ENCODE measurements at regions not wholly inside any gene's neighbourhood (a gene's known extent, or its start where the extent isn't known, plus 50 kb on each side); places are given as distances from the start of the nearest gene placed in this dataset.

DNA sequence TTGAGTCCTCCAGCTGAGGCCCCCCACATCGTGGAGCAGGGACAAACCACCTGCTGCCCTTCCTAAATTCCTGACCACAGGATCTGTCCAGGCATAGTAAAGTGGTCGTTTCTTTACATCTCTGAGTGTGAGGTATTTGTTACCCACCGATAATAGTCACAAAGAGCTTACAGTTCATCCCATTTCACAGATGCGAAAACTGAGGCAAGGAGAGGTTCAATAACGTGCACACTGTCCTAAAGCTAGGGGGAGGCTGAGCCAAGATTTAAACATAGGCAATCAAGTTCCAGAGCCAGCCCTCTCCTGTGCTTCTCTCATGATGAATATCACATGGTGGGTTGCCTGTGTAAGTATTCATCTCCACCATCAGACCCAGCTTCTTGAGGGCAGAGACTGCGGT is 135.4 kb downstream of the CCT6B start:
- no peaks in the 10 kb centered on the region for H3K27me3 ChIP-seq
- H3K9me3 ChIP-seq = no peaks in the 10 kb centered on the region
- ATAC-seq (no peak), DNase-seq (no peak)
- H3K4me1 ChIP-seq = no peaks in the 10 kb centered on the region
- H3K4me3 ChIP-seq = no peak overlapping the region
- H3K36me3 ChIP-seq = no peaks in the 10 kb centered on the region
- intact Hi-C loops (cut with DNase I) = no loop called here
- 46% methylated on average over 6 of the region's 6 CpGs for WGBS (ENCODE audit: insufficient coverage, low coverage, low lambda C conversion rate, missing lambda C conversion rate)
- no peak overlapping the region for H3K27ac ChIP-seq
- TF ChIP-seq, protein P1, sequence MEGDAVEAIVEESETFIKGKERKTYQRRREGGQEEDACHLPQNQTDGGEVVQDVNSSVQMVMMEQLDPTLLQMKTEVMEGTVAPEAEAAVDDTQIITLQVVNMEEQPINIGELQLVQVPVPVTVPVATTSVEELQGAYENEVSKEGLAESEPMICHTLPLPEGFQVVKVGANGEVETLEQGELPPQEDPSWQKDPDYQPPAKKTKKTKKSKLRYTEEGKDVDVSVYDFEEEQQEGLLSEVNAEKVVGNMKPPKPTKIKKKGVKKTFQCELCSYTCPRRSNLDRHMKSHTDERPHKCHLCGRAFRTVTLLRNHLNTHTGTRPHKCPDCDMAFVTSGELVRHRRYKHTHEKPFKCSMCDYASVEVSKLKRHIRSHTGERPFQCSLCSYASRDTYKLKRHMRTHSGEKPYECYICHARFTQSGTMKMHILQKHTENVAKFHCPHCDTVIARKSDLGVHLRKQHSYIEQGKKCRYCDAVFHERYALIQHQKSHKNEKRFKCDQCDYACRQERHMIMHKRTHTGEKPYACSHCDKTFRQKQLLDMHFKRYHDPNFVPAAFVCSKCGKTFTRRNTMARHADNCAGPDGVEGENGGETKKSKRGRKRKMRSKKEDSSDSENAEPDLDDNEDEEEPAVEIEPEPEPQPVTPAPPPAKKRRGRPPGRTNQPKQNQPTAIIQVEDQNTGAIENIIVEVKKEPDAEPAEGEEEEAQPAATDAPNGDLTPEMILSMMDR (IDR thresholded peaks at IDR 0.05) = no peak
- TF ChIP-seq POLR2A (IDR thresholded peaks at IDR 0.05) = no peak

DNA sequence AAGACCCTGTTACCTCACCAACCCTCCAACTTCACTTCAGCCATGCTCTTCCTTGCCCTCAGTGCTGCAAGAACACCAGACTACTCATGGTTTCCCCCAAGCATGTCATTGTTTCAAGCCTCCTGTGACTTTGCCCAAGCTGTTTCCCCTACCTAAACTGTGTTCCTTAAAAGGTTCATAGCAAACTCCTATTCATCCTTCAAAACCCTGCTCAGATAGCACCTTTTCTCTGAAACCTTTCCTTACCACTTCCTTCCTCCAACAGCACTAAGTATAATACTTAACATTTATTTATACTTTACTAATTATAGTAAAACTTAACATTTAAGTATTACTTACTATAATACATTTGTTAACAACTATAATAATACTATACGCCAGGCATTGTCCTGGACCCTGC is 136.2 kb downstream of the CCT6B start:
- H3K4me1 ChIP-seq = no peaks in the 10 kb centered on the region
- H3K9me3 ChIP-seq = no peaks in the 10 kb centered on the region
- no peak for ATAC-seq
- no peak overlapping the region for H3K27ac ChIP-seq
- no peak overlapping the region for H3K4me3 ChIP-seq
- no peak for DNase-seq
- TF ChIP-seq, protein P1 (IDR thresholded peaks at IDR 0.05) = no peak
- no peak for TF ChIP-seq POLR2A (IDR thresholded peaks at IDR 0.05)
- 73% methylated on average over 1 of the region's 1 CpG for WGBS (ENCODE audit: insufficient coverage, low coverage, low lambda C conversion rate, missing lambda C conversion rate)
- H3K36me3 ChIP-seq = no peaks in the 10 kb centered on the region
- no peaks in the 10 kb centered on the region for H3K27me3 ChIP-seq
- intact Hi-C loops (cut with DNase I) = no loop called here

DNA sequence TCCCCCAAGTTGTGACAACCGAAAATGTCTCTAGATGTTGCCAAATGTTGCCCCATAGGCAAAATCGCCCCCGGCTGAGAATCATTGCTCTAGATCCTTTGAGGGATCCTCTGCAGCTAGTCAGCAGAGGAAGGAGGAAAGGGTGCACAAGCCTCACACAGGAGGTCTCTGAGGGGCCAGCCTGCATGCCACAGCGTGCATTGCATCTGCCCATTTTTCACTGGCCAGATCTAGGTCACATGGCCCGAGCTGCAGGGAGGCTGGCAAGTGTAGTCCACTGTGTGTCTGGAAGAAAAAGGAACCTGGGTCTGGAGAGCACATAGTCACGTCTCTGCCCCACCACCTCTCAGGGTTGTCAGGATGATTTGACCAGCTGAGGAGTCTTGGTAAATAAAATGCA is 138.2 kb downstream of the CCT6B start:
- no peak for ATAC-seq
- 39% methylated on average over 3 of the region's 6 CpGs for WGBS (ENCODE audit: insufficient coverage, low coverage, low lambda C conversion rate, missing lambda C conversion rate)
- no peaks in the 10 kb centered on the region for H3K36me3 ChIP-seq
- no peak overlapping the region for H3K27ac ChIP-seq
- no peak for DNase-seq
- no peaks in the 10 kb centered on the region for H3K4me1 ChIP-seq
- no peaks in the 10 kb centered on the region for H3K9me3 ChIP-seq
- H3K27me3 ChIP-seq = no peaks in the 10 kb centered on the region
- no peak overlapping the region for H3K4me3 ChIP-seq
- no peak for TF ChIP-seq POLR2A (IDR thresholded peaks at IDR 0.05)
- TF ChIP-seq, protein P1 (IDR thresholded peaks at IDR 0.05) = no peak
- intact Hi-C loops (cut with DNase I) = no loop called here

DNA sequence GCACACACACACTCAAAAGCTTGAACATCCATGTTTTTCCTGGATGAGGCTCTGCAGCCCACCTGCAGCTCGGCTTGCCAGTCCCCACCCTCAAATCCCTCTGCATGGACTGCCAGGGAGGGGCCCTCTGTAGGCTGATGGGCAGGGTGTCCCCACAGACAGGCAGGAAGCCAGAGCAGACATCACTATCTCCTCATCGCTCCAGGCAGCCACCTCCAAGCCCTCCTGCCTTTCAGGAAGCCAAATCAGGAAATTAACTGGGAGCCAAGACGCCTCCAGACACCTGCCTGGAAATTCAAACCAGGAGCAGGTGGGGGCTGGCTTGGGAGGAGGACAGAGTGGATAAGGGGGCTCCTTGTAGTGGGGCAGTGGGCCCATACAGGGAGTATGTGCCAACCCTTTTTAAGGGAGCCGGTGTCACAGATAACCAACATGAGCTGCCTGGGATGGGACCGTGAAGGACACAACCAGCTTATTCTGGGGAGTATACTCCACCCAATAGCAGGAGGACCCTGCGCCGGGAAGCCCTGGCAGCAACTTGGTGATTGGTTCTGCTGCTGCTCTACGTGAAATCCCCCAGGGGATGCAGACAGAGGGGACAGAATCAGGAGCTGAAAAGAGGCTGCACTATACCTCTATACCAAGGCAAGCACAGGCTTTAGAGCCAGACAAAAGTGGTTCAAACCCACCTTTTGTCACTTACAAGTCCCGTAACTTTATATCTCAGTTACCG is 139.1 kb downstream of the CCT6B start:
- Histone ChIP-seq H3K4me1 (no peaks in the 10 kb centered on the region), H3K9me3 (no peaks in the 10 kb centered on the region), H3K4me3 (no peak overlapping the region), H3K27ac (no peak overlapping the region), H3K36me3 (no peaks in the 10 kb centered on the region), H3K27me3 (no peaks in the 10 kb centered on the region)
- intact Hi-C loops (cut with DNase I) = no loop called here
- TF ChIP-seq, protein P1 (IDR thresholded peaks at IDR 0.05) = no peak
- TF ChIP-seq POLR2A (IDR thresholded peaks at IDR 0.05) = no peak
- DNase-seq (no peak), ATAC-seq (no peak)
- 71% methylated on average over 3 of the region's 10 CpGs for WGBS (ENCODE audit: insufficient coverage, low coverage, low lambda C conversion rate, missing lambda C conversion rate)

All from right lobe of liver (tissue), 6 donors.